Sigmoid colon (tissue), 6 donors: ENCODE measurements at regions not wholly inside any gene's neighbourhood (a gene's known extent, or its start where the extent isn't known, plus 50 kb on each side); places are given as distances from the start of the nearest gene placed in this dataset.
A peak's percentile ranks its signal among the peaks of the same experiment; 100 is the strongest.

Experiments
- DNase-seq: peaks from one replicate; pipeline ENCODE4 v3.0.0-alpha.2; 2019
- H3K27ac ChIP-seq, 4 donors: fragments of 200-600 bp; sonication (generic); one replicate each; pipeline ENCODE4 v1.5.1; 2016 to 2019; ENCODE audit warnings: mild to moderate bottlenecking in 1 of 4
- H3K27me3 ChIP-seq, 3 donors: fragments of 200-600 bp; sonication (generic); one replicate each; pipeline ENCODE4 v1.5.1; 2019; ENCODE audit warnings: mild to moderate bottlenecking in 1 of 3
- H3K36me3 ChIP-seq, 4 donors: fragments of 200-600 bp; sonication (generic); one replicate each; pipeline ENCODE4 v1.5.1; 2016 to 2019
- H3K4me1 ChIP-seq, 4 donors: fragments of 200-600 bp; sonication (generic); one replicate each; pipeline ENCODE4 v1.5.1; 2017 to 2019
- H3K4me3 ChIP-seq, 4 donors: fragments of 200-600 bp; sonication (generic); one replicate each; pipeline ENCODE4 v1.5.1; 2017 to 2019; ENCODE audit warnings: mild to moderate bottlenecking in 2 of 4, moderate library complexity in 1 of 4
- H3K9me3 ChIP-seq, 4 donors: fragments of 200-600 bp in 3 of 4; sonication (generic) in 3 of 4; one replicate each; pipeline versions ENCODE4 v1.5.1 to v1.6.1; 2013 to 2019
- CTCF ChIP-seq, 4 experiments: fragments of 450-650 bp in 3 of 4; fragments of 200-600 bp in 1 of 4; IDR thresholded peaks; one replicate each; pipeline ENCODE4 v1.5.1; 2016 to 2019; ENCODE audit warnings: antibody characterized with exemption in 4 of 4, mild to moderate bottlenecking in 3 of 4, moderate library complexity in 2 of 4
- EP300 ChIP-seq, 4 donors: sonication (generic); formaldehyde crosslinking; IDR thresholded peaks; one replicate each; pipeline ENCODE4 v1.6.1; 2017; ENCODE audit warnings: antibody characterized with exemption in 4 of 4
- POLR2A ChIP-seq, 2 donors: fragments of 450-650 bp; IDR thresholded peaks; one replicate each; pipeline ENCODE4 v1.6.1; 2016; ENCODE audit warnings: antibody characterized with exemption in 2 of 2, mild to moderate bottlenecking in 2 of 2, moderate library complexity in 2 of 2
- POLR2AphosphoS5 ChIP-seq, 4 donors: sonication (generic); formaldehyde crosslinking; IDR thresholded peaks; one replicate each; pipeline ENCODE4 v1.6.1; 2017; ENCODE audit warnings: antibody characterized with exemption in 4 of 4
- WGBS, 2 donors: extraction: QIAGEN DNeasy Blood & Tissue Kit; methylation state at CpG; one replicate each; pipeline ENCODE4 v1.1.7; 2013; 5-methylcytosine and 5-hydroxymethylcytosine counted together
- intact Hi-C: fragments of 100-400 bp; cut with DNase I; formaldehyde crosslinking; loops from one replicate; pipeline ENCODE4 v1.15.1; 2023
- donor health status: healthy with polysubstance abuse.
- donor health status: healthy.

- H3K36me3 ChIP-seq = no peaks in the 10 kb centered on the region
- no peak for TF ChIP-seq POLR2A (IDR thresholded peaks at IDR 0.05)
- no peak for TF ChIP-seq CTCF (IDR thresholded peaks at IDR 0.05)
- DNase-seq = no peak
- peak overlapping the region in 2 of 4 donors; percentile 7 to 35 for H3K27ac ChIP-seq
- 65 to 83% methylated on average over 3 of the region's 3 CpGs for WGBS, 2 donors
- H3K27me3 ChIP-seq = no peaks in the 10 kb centered on the region
- peaks cover 0 to 32% (median 26%) of the 10 kb centered on the region in 4 donors for H3K4me1 ChIP-seq
- H3K4me3 ChIP-seq = no peak overlapping the region
- intact Hi-C loops = no loop called here
- no peaks in the 10 kb centered on the region for H3K9me3 ChIP-seq
Measured at GRCh38 chr10:88066319-88066718, 202.9 kb downstream of the PTEN start.

- Histone ChIP-seq H3K4me3 (no peak overlapping the region), H3K36me3 (no peaks in the 10 kb centered on the region), H3K27me3 (no peaks in the 10 kb centered on the region), H3K27ac (peak overlapping the region in 2 of 4 donors; percentile 7 to 35), H3K4me1 (peaks cover 0 to 32% (median 25%) of the 10 kb centered on the region in 4 donors), H3K9me3 (no peaks in the 10 kb centered on the region)
- WGBS, 2 donors = 65 to 91% methylated on average over 6 of the region's 6 CpGs
- intact Hi-C loops = no loop called here
- DNase-seq = no peak
- TF ChIP-seq POLR2A (IDR thresholded peaks at IDR 0.05) (no peak), POLR2AphosphoS5 (IDR thresholded peaks at IDR 0.05) (no peak), CTCF (IDR thresholded peaks at IDR 0.05) (no peak), EP300 (IDR thresholded peaks at IDR 0.05) (no peak)
Measured at GRCh38 chr10:88066876-88067275, 203.5 kb downstream of the PTEN start.

GRCh38 chr10:88067737-88068136, 204.3 kb downstream of the PTEN start:
- DNase-seq = no peak
- Histone ChIP-seq H3K27ac (peak overlapping the region in 1 of 4 donors; percentile 12), H3K4me3 (no peak overlapping the region), H3K36me3 (no peaks in the 10 kb centered on the region), H3K9me3 (no peaks in the 10 kb centered on the region), H3K4me1 (peaks cover 0 to 24% (median 17%) of the 10 kb centered on the region in 4 donors), H3K27me3 (no peaks in the 10 kb centered on the region)
- TF ChIP-seq CTCF (IDR thresholded peaks at IDR 0.05) (no peak), EP300 (IDR thresholded peaks at IDR 0.05) (no peak), POLR2A (IDR thresholded peaks at IDR 0.05) (no peak), POLR2AphosphoS5 (IDR thresholded peaks at IDR 0.05) (no peak)
- intact Hi-C loops = no loop called here

- Histone ChIP-seq H3K27ac (no peak overlapping the region), H3K4me1 (peaks cover 0 to 8% (median 3%) of the 10 kb centered on the region in 4 donors), H3K36me3 (no peaks in the 10 kb centered on the region), H3K9me3 (no peaks in the 10 kb centered on the region), H3K27me3 (no peaks in the 10 kb centered on the region), H3K4me3 (no peak overlapping the region)
- 74 to 93% methylated on average over 4 of the region's 4 CpGs for WGBS, 2 donors
- TF ChIP-seq POLR2A (IDR thresholded peaks at IDR 0.05) (no peak), POLR2AphosphoS5 (IDR thresholded peaks at IDR 0.05) (no peak), CTCF (IDR thresholded peaks at IDR 0.05) (no peak), EP300 (IDR thresholded peaks at IDR 0.05) (no peak)
- intact Hi-C loops = no loop called here
- DNase-seq = no peak
Measured at GRCh38 chr10:88069338-88069737, 205.9 kb downstream of the PTEN start.
